Fibroblast of skin of right quadriceps (primary cell): ENCODE measurements at regions not wholly inside any gene's neighbourhood (a gene's known extent, or its start where the extent isn't known, plus 50 kb on each side); places are given as distances from the start of the nearest gene placed in this dataset.
"Not testable (repeated sequence)": the region's sequence is repeated elsewhere in the genome, so short reads cannot be mapped to it uniquely, and the experiment has no call there.

ENCODE experiments used
- DNase-seq: peaks from one replicate; pipeline ENCODE4 v3.0.0-alpha.2; 2013

DNA sequence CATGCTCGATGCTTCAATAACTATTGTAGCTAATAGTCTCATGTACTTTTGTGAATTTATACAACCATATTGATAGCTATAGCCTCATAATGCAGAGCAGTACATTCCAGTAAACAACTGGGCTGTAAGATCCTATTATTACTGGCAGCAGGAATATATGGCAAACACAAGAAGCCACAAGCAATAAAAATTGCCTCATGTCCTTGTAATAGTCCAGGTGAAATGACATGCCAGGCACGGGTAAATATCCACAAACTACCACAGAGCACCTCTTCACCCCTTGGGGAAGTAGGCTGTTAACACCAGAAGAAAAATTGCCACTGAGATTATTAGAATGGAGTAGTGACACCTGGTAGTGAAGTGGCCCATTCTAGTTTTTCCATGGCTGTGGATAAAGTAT is 158.3 kb downstream of the MTX2 start:
- DNase-seq = no peak

DNA sequence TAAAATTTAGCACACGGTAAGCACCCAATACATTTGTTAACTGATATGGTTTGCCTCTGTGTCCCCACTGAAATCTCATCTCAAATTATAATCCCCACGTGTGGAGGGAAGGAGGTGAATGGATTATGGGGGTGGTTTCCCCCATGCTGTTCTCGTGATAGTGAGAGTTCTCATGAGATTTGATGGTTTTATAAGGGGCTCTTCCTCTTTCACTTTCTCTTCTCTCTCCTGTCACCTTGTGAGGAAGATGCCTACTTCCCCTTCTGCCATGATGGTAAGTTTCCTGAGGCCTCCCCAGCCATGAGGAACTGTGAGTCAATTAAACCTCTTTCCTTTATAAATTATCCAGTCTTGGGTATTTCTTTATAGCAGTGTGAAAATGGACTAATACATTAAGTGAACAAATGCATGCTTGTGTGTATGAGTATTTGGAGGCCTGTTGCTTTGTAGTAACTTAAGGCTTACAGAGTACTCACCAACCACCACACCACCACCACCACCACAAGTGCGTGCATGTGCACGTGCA is 159.8 kb downstream of the MTX2 start:
- not testable (repeated sequence) for DNase-seq

DNA sequence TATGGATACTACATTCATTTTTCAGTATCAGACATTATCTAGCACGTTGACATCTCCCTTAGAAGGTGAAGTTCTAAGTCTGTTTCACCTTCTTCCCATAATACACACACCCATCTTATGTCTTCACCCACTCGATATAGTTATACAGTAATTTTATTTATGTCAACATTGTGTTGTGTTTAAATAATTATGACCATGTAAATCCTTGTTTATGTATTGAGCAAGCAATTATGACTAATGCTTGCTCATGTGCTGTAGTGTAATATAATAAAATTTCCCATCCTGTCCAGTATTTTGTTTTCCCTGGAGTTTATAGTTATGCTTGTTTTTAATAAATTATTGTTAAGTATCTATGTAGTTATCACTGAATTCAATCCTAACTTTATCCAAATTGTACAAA is 163.2 kb downstream of the MTX2 start:
- no peak for DNase-seq

DNA sequence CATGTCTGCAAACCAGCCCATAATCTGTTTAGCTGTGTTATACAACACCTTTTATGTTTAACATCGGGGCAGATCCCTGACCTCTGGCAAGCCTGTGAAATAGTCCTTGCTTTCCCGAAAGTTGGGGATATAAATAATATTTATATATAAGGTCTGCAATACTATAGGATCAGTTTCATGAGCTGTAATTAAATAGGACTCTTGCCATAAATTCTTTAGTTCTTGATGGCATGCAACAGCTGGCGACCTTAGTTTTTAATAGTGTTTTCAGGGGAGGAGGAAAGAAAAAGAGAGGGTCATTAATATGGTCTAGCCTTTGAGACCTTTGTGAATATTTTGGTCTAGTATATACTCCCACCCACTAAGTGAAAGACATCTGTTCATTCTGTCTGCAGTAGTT is 166.5 kb downstream of the MTX2 start:
- no peak for DNase-seq

DNA sequence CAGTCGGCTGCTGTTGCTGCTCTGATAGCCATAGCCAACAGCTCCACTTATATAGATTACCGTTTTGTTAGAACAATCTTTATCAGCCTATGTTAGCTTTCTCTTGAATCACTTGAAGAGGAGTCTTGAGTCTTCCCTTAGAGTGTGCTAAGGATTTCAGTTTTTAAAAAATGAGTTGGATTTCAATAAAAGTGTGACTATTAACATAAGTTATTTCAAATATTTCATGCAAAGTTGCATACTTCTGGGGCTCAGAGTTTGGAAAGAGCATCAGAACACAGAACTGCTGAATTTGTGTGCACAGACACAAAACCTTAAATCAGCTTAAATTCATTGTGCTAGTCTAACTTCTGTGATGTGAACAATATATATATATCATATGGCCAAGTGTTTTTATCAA is 174.7 kb downstream of the MTX2 start:
- DNase-seq = peak; percentile 36

DNA sequence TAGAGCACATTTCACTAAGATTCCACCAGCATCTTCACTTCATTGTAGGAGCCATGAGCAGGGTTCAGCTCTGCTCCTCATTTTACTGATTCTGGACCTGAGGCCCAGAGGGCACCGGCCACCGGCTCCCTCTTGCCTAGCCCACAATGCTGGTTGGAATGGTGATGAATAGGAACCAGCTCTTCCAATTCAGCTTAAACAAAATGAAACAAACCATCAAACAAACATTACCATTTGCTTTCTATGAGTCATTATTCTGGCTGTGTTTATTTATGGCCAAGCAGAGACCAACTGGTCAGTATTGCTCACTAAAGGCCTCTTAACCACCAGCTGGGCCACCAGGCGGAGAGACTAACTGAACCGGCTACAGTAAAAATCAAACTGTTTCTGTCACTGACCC is 176.7 kb downstream of the MTX2 start:
- DNase-seq = peak; percentile 49

DNA sequence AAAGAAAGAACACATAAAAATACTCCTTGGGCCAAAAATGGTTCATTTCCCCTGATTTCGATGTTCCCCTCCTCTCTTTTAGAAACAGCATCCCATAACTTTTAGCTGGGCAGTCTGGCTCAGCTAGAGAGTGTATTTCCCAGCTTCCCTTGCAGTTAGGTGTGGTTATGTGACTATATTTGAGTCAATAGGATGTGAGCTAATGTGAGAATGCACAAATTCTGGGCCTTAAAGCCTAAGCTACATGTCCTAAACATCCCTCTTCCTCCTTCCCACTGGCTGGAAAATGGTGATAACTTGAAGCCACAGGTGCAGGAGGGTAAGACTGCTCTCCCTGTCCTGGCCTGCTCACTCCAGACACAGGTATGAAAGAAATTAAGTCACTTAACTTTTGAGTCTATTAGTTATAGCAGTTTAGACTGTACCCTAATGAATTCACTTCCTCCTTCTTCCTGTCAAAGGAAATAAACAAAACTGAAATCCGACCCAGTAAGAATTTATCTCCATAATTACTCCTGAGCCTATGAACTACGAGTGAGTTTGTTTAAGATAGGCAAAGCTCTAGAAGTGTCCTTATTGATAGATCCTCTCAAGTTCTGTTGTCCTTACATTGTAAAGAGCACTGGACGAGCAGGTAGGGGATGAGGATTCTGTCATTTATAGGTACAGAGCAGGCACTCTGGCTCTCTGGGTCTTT is 177.6 kb downstream of the MTX2 start:
- DNase-seq = no peak

DNA sequence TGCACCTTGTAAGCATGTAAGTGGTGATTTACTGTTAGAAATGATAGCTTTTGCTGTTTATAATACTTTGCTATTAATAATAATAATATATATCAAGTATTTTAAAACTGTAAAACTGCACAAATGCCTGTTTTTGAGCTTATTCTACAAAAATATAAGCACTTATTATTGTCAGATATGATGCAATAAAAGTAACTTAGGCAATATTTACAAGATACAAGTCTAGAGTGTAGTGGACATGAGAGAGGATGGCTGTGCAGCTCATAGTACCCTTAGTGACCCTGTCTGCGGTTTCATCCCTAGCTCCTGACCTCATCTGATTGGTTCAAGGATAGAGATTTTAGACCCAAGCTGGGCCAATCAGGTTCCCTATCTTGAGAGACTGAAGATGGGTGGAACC is 178.4 kb downstream of the MTX2 start:
- DNase-seq = no peak

DNA sequence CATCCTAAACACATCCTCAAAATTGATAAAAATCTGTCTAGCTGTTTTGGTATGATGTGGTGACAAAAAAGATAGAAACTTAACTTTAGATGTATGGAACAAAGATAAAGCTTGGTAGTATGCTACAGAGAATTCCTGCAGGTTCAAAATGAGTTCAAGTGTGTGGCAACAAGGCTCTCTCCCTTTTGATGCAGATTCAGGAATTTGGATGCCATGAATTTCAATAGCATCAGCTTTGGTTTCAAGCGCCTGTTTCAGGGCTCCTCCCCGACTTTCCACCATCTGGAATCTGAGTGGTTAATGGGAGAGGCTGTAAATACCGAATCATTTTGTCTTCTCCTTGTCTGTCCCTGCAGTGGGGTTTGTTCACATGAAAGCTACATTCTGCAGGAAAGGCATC is 180.6 kb downstream of the MTX2 start:
- DNase-seq = peak; percentile 77

DNA sequence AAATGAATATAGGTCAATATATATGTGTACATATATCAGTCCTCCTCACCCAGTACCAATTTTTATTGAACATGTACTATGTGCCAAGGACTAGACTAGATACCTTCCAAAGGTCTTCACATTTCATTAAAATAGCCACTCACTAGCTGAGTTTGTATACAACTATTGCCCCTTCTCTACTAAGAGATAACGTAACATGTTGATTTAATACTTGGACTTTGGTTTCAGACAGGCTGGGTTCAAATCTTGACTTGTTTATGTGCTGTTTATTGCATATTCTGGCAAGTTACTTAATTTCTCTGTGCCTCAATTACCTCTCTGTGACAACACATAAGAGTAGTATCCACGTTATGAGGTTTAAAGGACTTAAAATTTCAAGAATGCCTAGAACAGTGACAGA is 184.5 kb downstream of the MTX2 start:
- DNase-seq = no peak

DNA sequence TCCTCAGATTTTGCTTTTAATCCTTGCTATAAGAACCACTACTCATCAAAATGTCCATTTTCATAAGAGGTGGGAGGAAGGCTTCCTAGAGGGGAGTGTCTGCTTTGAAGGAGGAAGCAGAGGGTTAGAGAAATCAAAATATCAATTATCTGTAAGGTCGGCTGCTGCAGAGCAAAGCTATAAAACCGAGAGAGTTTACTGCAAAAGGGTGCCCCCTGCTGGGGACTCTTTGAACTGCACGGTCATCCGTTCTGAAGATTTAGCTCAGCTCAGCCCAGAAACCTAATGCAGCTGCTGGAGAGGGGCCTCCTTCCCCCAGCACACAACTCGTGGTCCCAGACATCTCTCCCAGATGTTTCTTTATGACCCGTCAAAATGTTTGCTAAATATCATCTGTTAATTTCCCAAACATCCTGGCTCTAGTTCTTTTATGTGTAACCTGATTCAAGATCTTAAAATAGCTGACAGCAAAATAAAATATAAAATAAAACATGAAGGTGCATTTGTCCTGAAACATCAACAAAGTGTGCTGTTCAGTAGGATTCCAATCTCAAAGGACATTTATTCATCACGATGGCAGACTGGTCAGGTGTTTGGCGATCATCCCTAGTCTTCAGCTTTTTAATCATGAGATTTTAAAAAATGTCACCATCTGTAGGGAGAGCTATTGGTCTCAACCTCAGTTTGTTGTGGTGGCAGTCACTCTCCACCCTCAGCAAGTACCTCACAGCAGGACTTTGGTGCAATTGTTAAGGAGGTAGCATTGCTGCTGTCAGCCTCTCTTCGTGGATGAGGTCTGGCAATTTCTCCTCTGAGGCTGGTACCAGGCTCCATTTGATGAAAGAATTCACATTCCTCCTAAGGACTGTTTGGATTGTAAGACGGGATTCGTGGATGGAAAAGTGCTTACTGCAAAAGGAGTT is 185.9 kb downstream of the MTX2 start:
- DNase-seq = peak; percentile 74

DNA sequence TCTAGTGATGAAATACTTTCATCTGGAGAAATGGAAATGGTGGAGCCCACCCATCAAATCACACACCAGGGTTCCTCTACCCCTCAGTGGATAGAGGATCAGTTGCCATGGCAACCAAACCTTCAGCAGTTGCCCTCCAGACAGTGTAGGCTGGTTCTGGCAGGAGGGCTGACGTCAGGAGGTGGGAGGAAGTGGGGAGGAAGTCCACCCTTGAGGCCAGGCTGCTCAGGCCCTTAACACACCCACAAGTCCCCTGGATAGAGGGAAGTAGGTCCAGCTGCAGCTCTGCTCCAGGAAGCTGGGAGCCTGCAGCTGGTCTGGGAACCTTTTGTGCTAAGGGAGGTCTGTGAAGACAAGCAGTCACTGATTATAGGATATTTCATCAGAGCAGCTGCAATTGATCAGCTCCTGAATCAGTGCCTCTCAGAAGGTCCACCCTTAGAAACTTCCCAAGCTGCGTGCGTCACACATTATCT is 186.6 kb downstream of the MTX2 start:
- DNase-seq = peak; percentile 91

DNA sequence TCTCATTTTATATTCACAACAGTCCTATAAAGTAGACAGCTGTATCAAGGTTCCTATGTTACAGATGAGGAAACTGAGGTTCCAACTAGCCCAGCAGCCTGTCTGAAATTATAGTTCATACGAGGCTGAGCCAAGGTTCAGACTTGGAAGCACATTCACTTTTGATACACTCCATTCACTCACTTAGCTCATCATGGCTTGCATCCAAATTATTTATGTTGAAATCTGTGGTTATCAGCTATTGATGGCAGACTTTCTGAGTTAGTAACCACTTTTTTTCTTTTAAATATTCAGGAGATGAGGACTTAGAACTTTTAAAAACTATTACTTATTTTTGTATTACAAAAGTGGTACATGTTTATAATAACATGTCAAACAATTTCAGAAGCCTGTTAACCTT is 188.2 kb downstream of the MTX2 start:
- peak; percentile 59 for DNase-seq

DNA sequence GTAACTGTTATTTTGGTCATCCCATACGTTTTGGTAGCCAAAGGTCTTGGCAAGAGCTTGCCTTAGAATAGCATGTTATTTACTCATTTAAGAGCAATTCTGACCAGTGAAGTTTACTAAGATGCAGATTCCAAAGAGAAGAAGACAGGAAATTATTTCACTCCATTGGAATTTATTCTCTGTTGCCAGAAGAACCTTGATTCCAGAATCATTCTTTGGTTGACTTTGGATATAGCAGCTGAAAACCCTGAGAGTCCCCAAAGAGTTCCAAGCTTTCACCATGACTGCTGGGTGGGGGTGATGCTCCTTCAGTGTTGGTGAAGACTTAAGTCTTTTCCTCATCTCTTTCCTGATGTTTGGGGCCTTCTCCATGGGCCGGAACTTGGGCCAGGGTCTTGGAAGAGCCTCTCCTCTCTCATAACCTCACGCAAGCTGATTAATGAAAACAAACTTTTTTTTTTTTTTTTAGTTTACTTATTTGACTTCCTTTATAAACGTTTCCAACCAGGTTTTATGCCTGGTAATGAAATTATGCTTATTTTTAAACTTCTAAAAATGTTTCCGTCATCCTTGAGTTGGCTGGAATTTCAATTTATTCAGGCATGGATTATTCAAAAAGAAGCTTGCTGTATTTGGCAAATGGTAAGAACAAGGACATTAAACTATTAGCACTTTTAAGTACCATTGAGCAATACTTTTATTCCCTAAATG is 192.0 kb downstream of the MTX2 start:
- peak; percentile 83 for DNase-seq

DNA sequence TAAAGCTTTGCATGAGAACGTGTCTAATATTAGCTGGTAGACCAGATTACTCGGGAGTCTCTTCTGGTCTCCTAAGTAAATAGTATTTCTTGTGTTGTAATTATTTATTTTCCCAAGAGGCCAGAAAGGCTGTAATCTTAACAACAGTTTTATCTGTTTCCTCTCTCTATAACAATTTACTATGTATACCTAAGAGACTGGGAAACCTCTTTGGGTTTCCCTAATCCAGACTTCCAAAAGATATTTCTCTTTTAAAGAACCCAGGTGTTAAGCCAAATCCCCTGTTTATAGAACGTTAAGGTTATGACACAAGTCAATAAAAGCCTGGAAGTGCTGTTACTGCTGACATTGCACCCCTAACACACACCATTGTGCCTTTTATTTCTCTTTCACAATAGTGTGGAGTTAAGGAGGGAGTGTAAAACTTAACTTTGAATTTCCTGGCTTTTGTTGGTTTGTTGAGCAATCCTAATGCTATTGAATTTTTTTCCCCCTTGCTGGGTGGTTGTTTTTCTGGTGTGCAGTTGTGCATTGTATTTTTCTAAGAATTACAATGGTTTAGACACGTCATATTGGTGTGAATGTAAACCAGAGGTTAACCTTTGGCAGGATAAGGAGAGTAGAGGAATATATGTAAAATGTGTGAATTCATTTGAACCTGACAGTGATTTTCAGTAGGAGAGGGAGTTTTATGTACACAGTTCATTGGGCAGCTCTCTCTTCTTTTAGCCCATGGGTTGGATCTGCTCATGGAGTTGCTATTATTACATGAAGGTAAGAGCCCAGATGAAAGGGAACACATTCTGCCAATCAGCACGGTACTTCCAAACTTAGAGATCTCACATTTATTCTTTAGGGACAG is 192.8 kb downstream of the MTX2 start:
- DNase-seq = peak; percentile 36

DNA sequence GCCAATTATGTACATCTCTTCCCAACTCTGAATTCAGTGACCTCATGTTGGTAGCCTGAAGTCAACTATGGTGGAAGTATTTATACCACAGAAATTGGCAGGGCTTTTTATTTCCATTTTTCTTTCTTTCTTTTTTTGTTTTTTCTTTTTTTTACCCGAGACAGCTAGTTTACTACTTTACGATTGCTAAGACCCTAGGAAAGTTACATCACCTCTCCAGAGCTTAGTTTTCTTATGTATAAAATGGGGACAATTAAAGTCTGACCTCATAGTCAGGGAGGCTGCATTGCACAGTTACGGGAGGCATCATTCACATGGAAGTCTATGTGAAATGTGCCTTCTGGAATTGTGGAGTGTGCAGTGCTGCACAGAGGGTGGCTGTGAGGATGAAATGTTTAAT is 194.3 kb downstream of the MTX2 start:
- DNase-seq = no peak

DNA sequence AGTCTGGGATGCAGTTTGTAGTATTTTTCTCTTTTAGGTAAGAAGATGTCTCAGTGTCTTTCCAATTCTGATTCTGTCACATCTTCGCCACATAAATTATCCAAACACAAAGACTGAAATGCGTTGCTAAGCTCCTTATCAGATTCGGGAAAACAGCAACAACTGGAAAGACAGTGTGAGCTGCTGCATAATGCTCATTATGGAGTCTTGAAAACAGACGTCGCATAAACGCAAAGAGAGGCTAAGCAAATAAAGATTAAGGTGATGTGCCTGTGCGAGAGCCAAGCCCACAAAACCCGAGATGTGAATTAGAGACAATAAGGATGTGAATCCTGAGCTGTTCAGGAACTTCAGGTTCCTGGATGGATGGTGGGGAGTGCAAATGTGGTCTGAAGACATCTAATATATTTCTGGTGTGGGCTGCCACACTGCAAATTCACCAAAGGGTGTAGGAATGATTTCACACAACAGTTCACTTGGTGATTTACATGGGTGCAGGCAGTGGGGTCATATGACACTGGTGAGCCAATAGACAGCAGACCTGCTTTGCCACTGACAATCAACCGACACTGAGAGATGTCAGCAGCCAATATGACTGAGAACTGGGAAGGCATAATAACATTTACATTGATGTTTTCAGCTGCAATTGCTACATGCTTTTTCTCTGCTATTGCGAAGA is 195.8 kb downstream of the MTX2 start:
- no peak for DNase-seq

DNA sequence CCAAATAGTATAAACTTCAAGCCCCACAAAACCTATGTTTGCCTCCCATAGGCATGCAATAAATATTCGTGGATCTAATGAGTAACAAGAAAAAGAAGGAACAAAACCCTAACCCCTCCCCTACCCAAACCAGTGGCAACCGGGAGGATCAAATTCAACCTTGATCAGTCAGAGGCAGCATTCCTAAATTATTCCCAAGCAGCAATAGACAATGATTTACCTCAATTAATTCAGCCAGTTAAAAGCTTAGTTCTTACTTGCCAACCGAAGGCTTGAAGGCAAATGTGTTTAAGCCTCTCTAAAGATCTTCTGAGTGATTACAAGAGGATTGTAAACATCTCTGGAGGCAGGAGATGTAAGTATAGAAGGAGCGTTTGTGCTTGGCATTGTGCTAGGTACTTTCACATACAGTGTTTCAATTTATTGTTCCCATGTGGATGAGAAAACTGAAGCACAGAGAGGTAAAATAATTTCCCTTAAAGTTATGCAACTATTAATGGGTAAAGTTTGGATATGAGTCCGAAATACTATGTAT is 197.7 kb downstream of the MTX2 start:
- no peak for DNase-seq

DNA sequence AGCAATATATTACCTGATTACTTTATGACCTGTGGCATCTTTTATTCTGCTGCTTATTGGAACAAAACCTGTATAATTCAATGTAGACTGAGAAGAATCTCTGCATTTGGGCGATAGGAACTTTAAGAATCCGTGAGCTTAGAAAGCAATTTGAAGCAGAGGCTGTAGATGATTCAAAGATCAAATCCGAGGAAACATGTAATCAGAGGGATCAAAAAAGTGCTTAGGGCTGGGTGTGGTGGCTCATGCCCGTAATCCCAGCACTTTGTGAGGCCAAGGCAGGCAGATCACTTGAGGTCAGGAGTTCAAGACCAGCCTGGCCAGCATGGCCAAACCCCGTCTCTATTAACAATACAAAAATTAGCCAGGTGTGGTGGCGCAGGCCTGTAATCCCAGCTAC is 198.4 kb downstream of the MTX2 start:
- no peak for DNase-seq

DNA sequence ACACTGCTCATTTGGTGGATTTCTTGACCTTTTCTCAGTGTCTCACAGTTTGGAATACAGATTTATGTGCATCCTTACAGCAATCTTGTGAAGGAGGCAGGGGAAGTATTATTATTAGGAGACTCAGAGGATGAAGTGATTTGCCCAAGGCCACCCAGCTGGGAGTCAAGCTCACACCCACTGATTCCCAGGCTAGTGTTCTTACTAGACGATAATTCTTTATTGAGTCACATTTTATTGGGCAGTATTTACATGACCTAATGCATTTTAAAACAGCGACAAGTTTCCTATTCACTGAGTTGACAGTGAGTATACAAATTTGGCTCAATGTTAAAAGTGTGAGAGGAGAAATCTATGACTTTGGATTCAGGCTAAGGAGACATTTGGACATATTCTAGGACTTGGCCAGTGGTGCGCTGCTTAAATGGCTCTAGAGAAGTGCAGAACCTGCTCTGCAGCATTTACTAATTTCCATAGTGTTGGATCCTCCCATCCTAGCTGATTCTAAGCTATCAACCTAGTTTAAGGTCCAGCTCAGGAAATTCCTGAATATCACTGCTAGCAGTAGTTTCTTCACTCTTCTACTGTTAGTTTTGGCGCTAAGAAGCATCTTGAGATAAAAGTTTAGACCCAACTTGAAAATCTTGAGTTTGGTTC is 199.3 kb downstream of the MTX2 start:
- DNase-seq = peak; percentile 56

DNA sequence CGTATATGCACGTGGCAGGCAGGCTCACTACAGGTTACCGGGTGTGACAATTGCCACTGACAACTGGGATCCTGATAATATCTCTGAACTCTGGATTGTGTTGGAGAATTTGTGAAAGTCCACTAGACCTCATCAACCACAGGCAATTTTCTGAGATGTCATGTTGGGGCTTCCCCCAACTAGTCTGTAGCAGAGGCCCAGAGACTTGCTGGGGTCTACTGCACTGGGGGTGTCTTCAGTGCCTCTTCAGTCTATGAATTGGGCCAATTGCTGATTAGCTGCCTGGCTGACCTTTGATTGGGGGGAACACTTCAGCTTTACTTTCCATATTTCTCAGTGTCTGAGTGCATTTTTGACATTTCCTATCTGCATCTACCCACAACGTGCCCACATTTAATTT is 201.5 kb downstream of the MTX2 start:
- DNase-seq = no peak
